Vagina (tissue), 2 donors: ENCODE measurements at regions not wholly inside any gene's neighbourhood (a gene's known extent, or its start where the extent isn't known, plus 50 kb on each side); places are given as distances from the start of the nearest gene placed in this dataset.

Experiments
- DNase-seq, 2 donors: peaks; one replicate each; pipeline ENCODE4 v3.0.0-alpha.2; 2017; ENCODE audit errors: extremely low spot score in 2 of 2
- H3K27ac ChIP-seq: fragments of 200-600 bp; sonication (generic); one replicate; pipeline ENCODE4 v1.5.1; 2019
- H3K27me3 ChIP-seq: fragments of 200-600 bp; sonication (generic); one replicate; pipeline ENCODE4 v1.5.1; 2019
- H3K36me3 ChIP-seq, 2 donors: fragments of 200-600 bp; sonication (generic); one replicate each; pipeline ENCODE4 v1.5.1; 2017 to 2019
- H3K4me1 ChIP-seq: fragments of 200-600 bp; sonication (generic); one replicate; pipeline ENCODE4 v1.5.1; 2019
- H3K4me3 ChIP-seq, 2 donors: fragments of 200-600 bp; sonication (generic); 1 replicate in 1 of 2; 2 replicates in 1 of 2; pipeline ENCODE4 v1.5.1; 2016 to 2019
- H3K9me3 ChIP-seq: fragments of 200-600 bp; sonication (generic); one replicate; pipeline ENCODE4 v1.5.1; 2019
- POLR2A ChIP-seq, 2 donors: fragments of 450-650 bp; IDR thresholded peaks; one replicate each; pipeline ENCODE4 v1.6.1; 2017; ENCODE audit warnings: antibody characterized with exemption in 2 of 2, mild to moderate bottlenecking in 2 of 2, moderate library complexity in 2 of 2
- POLR2AphosphoS5 ChIP-seq, 2 donors: sonication (generic); formaldehyde crosslinking; IDR thresholded peaks; one replicate each; pipeline ENCODE4 v1.9.0; 2017; ENCODE audit warnings: antibody characterized with exemption in 2 of 2, mild to moderate bottlenecking in 2 of 2, low read depth in 1 of 2; ENCODE audit not compliant: insufficient read depth in 1 of 2
- intact Hi-C: fragments of 100-400 bp; cut with DNase I; formaldehyde crosslinking; loops from one replicate; pipeline ENCODE4 v1.15.1; 2023
- TF ChIP-seq, protein P1 (sequence below), 3 experiments: fragments of 450-650 bp in 2 of 3; fragments of 200-600 bp in 1 of 3; sonication (generic) in 1 of 3; IDR thresholded peaks; one replicate each; pipeline ENCODE4 v1.5.1; 2017 to 2019; ENCODE audit warnings: antibody characterized with exemption in 3 of 3, mild to moderate bottlenecking in 2 of 3, moderate library complexity in 2 of 3

GRCh38 chr20:9911519-9911918 lies 72.6 kb upstream of the PAK5 start:
- Histone ChIP-seq H3K27me3 (no peaks in the 10 kb centered on the region), H3K27ac (no peak overlapping the region), H3K4me3 (no peak overlapping the region), H3K4me1 (no peaks in the 10 kb centered on the region), H3K9me3 (no peaks in the 10 kb centered on the region), H3K36me3 (no peaks in the 10 kb centered on the region)
- TF ChIP-seq POLR2A (IDR thresholded peaks at IDR 0.05) (no peak), POLR2AphosphoS5 (IDR thresholded peaks at IDR 0.05; ENCODE audit: insufficient read depth in 1 of 2, low read depth in 1 of 2) (no peak)
- TF ChIP-seq, protein P1, sequence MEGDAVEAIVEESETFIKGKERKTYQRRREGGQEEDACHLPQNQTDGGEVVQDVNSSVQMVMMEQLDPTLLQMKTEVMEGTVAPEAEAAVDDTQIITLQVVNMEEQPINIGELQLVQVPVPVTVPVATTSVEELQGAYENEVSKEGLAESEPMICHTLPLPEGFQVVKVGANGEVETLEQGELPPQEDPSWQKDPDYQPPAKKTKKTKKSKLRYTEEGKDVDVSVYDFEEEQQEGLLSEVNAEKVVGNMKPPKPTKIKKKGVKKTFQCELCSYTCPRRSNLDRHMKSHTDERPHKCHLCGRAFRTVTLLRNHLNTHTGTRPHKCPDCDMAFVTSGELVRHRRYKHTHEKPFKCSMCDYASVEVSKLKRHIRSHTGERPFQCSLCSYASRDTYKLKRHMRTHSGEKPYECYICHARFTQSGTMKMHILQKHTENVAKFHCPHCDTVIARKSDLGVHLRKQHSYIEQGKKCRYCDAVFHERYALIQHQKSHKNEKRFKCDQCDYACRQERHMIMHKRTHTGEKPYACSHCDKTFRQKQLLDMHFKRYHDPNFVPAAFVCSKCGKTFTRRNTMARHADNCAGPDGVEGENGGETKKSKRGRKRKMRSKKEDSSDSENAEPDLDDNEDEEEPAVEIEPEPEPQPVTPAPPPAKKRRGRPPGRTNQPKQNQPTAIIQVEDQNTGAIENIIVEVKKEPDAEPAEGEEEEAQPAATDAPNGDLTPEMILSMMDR (IDR thresholded peaks at IDR 0.05): no peak
- DNase-seq: no peak
- intact Hi-C loops: no loop called here

GRCh38 chr20:9909167-9909566 lies 70.3 kb upstream of the PAK5 start:
- intact Hi-C loops: no loop called here
- Histone ChIP-seq H3K9me3 (no peaks in the 10 kb centered on the region), H3K36me3 (no peaks in the 10 kb centered on the region), H3K27me3 (no peaks in the 10 kb centered on the region), H3K27ac (no peak overlapping the region), H3K4me1 (no peaks in the 10 kb centered on the region), H3K4me3 (no peak overlapping the region)
- TF ChIP-seq POLR2AphosphoS5 (IDR thresholded peaks at IDR 0.05; ENCODE audit: insufficient read depth in 1 of 2, low read depth in 1 of 2) (no peak), POLR2A (IDR thresholded peaks at IDR 0.05) (no peak)
- TF ChIP-seq, protein P1 (IDR thresholded peaks at IDR 0.05): no peak
- DNase-seq: no peak

DNA sequence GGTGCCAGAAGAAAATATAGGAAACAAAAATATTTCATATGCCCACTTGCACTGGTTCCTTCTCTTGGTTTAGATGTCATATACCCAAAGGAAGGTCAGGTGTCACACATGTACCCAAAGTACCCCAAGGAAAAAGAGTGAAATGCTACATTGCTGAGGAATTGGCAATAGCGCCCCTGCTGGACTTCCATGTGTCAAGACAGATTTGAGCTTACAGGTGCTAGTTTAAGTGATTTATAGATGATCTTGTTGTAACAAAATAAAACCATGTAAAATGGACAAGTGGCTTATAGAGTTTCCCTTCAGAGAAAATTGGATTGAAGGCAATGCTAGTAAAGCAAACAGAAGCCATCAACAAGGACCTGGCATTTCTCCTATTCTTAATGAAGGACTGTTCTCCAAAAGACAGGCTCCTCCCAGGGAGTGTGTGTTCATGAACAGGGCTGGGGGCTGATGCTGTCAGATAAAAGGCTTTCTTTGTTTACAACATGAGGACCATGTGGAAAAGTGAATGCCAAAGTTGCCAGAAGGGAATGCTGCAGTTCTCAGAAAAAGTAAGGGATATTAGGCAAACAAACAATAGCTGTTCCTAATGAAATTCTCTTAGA lies 64.3 kb upstream of the PAK5 start:
- TF ChIP-seq, protein P1 (IDR thresholded peaks at IDR 0.05): no peak
- TF ChIP-seq POLR2A (IDR thresholded peaks at IDR 0.05) (no peak), POLR2AphosphoS5 (IDR thresholded peaks at IDR 0.05; ENCODE audit: insufficient read depth in 1 of 2, low read depth in 1 of 2) (no peak)
- Histone ChIP-seq H3K27me3 (no peaks in the 10 kb centered on the region), H3K4me1 (no peaks in the 10 kb centered on the region), H3K9me3 (no peaks in the 10 kb centered on the region), H3K36me3 (no peaks in the 10 kb centered on the region), H3K4me3 (no peak overlapping the region), H3K27ac (no peak overlapping the region)
- no peak for DNase-seq
- intact Hi-C loops: no loop called here

GRCh38 chr20:9889270-9889981 lies 50.5 kb upstream of the PAK5 start:
- intact Hi-C loops: no loop called here
- DNase-seq: no peak
- H3K9me3 ChIP-seq: no peaks in the 10 kb centered on the region
- no peak overlapping the region for H3K27ac ChIP-seq
- H3K4me1 ChIP-seq: no peaks in the 10 kb centered on the region
- H3K4me3 ChIP-seq: no peak overlapping the region
- no peaks in the 10 kb centered on the region for H3K27me3 ChIP-seq
- TF ChIP-seq POLR2AphosphoS5 (IDR thresholded peaks at IDR 0.05; ENCODE audit: insufficient read depth in 1 of 2, low read depth in 1 of 2): no peak
- TF ChIP-seq, protein P1 (IDR thresholded peaks at IDR 0.05): no peak
- no peak for TF ChIP-seq POLR2A (IDR thresholded peaks at IDR 0.05)
- H3K36me3 ChIP-seq: no peaks in the 10 kb centered on the region
